HG02642 (cell line): ENCODE measurements at regions not wholly inside any gene's neighbourhood (a gene's known extent, or its start where the extent isn't known, plus 50 kb on each side); places are given as distances from the start of the nearest gene placed in this dataset.
"Not testable (repeated sequence)": the region's sequence is repeated elsewhere in the genome, so short reads cannot be mapped to it uniquely, and the experiment has no call there.

ENCODE experiments used
- ATAC-seq: cut with Tn5 transposase; IDR thresholded peaks from one replicate; pipeline ENCODE4 v1.9.1; 2021; ENCODE audit warnings: mild to moderate bottlenecking; ENCODE audit not compliant: unreplicated experiment, poor library complexity

DNA sequence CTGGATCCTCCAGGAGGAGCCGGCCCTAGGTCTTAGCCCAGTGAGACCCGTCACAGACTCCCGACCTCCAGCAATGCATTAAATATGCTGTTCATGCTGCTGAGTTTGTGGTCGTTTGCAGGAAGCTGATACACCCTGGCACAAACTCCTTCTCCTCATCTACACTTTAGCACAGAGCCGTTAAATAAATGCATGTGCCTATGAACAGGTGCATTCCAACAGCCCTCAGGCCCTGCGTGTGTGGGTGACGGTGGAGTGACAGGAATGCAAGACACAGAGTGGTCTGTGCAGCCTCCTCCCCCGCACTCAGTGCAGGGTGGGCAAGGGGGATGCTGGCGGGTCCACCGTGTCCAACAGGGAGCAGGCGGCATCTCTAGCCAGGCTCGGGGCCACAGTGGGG lies 106.6 kb upstream of the TMPRSS2 start:
- ATAC-seq: no peak

DNA sequence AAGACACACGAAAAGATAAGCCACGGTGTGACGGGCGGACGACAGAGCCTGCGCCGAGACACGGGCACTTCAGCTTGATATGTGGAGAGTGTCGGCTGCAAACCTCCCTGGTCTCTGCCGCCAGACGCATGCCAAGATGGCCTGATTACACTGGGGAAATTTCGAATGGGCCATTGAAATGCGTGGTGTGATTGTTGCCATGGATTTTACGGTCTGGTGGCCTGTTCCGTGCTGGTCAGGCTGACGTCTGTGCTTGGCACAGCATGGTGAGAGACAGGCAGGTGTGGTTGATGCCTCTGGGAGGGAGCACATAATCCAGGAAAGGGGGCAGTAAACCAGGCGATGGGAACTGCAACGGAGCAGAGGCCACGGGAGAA lies 105.6 kb upstream of the TMPRSS2 start:
- ATAC-seq: no peak

DNA sequence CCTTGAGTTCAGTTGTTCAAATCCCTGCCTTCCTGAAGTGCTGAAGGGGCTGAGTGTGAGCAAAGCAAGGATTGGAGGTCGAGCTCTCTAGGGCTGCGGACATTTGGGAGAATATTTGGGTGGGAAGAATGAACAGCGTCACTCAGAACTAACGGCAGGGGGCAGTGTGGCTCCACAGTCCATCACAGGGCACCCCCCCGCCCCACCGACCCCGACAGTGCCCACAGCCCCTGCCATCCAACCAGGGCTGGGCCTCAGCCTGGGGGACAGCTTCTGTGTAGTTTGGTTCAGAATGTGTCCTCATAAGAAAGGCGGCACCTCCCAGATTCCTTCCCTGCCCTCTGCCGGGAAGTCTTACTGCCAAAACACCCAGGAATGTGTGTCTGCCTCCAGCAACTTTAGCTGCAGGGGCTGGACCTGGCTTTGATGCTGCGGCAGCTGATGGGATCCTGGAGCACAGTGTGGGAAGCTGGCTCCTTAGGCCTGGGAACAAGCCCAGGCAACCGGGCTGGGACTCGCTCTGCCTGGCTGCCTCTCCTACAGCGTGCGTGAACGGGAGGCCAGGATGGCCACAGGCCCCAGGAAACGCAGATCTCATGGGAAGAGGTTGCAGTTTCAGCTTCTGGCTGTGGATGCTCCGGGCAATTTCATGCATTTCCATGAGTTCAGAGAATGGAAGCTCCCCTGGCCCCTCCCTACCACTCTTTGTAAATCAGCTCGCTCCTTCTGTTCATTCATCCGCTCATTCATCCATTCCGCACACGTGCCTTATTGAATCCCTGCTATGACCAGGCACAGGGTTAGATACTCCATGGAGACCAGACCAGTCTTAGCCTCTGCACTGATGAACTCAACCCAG lies 104.9 kb upstream of the TMPRSS2 start:
- ATAC-seq: no peak

DNA sequence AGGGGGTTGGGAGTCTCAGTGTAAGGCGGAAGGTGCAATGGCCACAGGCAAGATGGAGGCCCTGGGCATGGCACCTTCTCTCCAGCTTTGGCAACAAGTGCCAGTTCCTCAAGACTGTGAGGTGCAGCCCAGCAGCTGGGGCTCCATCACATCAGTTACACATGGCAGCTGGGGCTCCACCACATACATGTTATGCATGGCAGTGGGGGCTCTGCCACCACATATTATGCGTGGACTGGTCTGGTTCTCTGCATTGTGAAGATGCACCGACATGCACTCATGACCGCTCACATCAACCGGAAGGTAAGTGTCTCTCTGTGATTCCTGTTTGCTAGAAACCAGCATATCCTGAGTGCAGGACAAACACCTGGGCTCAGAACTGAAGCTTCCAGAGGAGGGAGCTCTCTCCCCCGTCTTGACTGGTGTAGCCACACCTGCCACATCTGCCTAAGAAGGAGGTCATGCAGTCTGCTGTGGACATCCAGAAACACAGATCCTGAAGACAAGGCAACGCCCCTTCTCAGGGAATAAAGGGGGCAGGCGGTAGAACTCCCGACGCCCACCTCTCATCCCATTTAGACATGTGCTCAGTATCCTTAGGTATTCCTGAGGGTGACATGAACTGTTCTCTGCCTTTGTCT lies 104.1 kb upstream of the TMPRSS2 start:
- no peak for ATAC-seq

DNA sequence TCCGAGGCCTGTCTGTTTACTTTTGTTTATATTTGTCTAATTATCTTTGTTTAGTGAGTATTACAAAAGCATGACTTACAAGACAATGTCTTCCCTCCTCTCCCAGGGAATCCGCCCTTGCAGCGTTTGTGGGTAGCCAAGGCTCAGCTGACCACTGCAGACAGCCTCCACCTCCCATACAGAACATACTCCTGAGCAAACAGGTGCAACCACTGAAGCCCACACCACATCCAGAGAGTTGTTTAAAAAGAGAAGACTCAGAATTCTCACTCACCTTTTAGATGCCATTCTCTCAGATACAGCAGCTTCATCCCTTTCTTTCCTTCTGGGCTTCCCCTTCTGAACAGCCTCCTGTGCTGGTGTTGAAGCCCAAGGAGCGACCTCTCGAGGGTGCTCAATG lies 103.5 kb upstream of the TMPRSS2 start:
- ATAC-seq: no peak

DNA sequence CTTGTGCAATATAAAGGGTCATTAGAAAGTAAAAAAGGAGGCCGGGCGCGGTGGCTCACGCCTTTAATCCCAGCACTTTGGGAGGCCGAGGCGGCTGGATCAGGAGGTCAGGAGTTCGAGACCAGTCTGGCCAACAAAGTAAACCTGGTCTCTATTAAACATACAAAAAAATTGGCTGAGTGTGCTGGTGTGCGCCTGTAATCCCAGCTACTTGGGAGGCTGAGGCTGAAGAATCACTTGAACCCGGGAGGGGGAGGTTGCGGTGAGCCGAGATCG lies 102.8 kb upstream of the TMPRSS2 start:
- not testable (repeated sequence) for ATAC-seq

DNA sequence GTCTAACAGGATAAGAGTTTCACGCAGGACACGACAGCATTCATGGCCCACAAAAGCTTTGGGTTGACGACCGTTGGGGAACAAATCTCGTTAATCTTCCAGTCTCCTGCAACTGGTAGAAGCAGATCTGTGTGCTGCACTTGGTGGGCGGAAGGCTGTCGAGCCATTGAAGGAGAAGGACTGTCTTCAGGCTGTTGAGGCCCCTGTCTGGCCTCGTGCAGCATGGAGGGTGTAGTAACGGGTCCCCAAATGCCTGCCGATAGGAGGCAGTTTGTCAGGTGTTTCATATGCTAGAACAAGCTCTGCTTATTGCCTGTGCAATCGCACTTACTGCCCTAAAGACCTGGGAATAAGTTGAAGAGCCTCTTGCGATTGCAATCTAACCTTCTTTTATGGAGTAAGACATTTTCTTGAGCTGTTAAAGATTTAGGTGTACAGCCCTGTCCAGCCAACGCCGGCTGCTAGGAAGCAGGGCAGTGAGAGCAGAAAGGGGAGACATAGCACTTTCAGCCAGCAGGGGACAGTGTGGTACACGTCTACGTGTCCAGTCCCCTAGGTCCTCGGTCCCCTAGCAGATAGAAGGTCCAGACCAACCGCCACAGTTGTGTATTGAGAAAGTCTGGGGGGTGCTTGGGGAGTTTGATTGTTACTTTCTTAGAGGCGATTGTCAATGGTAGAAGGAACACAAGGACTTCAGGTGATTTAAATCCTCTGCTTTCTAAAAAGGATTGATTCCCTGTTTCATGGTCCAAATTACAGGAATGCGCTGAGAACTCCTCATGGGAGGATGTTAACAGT lies 102.3 kb upstream of the TMPRSS2 start:
- ATAC-seq: no peak

DNA sequence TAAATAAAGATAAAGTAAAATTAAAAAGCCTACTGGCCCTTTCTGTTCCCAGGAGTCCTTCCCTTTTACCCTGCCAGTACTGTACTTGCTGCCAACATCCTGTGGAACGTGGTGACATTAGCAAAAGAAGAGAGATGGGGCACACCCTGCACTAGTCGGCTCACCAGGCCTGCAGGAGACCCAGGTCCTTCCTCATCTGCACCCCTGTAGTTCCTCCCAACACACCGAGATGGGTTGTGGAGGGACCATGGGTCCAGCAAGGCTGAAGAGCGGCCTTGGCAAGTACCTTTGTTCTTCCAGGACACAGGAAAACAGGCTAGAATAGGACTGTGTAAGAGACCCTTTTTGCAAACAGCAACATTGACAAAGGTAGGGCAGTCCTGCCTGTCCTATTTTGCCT lies 98.7 kb upstream of the TMPRSS2 start:
- no peak for ATAC-seq

DNA sequence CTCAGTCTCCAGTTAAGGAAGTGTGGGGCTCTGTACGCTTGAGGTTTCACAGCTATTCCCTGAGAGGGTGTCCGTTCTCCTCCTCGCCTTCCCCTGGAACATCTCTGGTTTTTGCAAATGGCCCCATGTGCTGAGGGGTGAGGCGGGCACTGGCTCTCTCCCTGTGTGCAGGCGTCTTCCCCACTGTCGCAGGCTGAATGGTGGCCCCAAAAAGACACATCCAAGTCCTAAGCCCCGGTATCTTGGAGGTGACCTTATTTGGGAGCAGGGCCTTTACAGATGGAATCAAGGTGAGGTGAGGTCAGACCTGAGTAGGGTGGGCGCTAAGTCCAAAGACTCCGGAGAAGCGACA lies 98.0 kb upstream of the TMPRSS2 start:
- ATAC-seq: no peak

DNA sequence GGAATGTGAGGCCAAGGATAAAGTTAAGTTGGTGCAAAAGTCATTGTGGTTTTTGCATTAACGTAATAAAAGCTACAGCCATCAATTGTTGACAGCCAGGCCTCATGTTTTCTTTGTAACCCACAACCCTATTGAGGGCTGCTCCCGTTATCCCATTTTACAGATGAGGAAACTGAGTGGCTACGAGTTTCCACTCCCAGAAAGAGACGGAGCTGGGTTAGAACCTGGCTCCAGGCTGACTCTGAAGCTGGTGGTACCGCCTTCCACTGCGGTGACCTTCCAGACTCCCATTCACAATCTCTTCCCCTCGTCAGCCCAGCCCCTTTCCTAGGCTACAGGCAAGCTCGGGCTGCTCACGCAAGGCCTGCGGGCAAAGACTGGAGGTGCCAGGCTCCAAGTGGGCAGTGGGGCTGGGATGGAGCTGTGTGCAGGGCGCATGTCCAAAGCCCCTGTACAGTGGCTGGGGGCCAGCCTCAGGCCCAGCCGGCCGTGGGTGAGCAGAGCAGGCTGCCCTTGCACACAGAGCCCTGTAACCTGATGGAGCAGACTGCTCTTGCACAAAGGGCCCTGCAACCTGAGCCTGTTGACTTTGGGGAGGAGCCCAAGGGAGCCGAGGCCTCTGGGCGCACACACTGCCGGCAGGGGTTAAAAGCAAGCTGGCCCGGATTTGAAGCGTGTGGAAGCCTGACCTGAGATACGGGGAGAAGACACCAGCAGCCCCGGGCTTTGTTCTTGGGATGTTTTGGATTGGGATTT lies 97.4 kb upstream of the TMPRSS2 start:
- ATAC-seq: no peak

DNA sequence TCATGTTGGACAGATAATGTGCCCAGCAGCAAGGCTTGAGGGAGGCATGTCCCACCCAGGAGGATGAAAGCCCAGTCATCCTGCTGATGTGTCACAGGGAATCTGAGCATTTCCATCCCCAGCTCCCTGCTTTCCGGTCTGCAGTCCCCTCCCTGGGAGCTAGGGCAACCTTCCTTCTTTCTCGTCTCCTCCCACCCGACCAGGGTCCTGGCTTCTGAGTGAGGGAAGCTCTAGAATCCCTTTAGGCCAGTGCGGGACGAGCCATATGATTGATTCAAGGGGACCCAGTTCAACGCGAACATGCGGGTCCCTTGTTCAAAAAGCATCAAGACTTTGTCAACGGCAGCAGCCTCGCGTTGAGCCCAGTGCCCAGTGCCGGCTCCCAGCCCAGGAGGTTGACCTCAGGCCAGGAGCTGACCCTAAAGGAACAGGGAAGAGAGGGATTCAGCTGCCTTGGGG lies 96.7 kb upstream of the TMPRSS2 start:
- no peak for ATAC-seq

DNA sequence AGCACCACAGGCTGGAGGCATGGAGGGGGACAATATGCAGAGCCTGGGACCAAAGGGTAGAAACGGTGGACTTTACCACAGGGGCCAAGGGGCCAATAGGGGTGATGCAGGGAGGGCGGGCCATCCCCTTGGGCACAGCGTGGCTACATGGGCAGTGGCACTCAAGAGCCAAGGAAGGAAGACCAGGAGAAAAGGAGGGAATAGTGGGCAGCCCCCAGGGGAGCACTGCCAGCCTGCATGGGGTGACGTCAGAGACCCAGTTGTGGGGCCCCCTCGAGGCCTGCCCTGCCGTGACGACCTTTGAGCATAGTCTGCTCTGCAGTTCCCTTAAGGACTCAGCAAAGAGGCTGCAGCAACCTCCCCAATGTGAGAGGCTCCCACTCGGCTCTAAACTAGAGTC lies 95.5 kb upstream of the TMPRSS2 start:
- ATAC-seq: no peak

DNA sequence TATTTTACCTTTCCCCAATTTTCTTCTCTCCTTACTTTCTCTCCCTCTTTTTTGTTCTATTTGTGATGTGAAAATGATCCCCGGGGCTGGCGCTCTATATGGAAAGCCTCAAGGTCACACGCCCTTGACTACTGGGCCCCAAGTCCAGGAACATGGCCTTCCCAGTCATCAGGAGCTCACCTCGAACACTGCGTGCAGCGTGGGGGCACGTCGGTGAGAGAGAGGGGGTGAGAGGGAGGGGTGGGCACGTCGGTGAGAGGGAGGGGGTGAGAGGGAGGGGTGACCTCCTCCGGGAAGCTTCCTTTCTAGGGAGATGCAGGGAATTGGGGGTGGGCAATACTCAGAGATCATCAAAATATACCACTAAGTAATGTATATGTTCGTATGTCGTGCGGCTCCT lies 94.6 kb upstream of the TMPRSS2 start:
- ATAC-seq: no peak

DNA sequence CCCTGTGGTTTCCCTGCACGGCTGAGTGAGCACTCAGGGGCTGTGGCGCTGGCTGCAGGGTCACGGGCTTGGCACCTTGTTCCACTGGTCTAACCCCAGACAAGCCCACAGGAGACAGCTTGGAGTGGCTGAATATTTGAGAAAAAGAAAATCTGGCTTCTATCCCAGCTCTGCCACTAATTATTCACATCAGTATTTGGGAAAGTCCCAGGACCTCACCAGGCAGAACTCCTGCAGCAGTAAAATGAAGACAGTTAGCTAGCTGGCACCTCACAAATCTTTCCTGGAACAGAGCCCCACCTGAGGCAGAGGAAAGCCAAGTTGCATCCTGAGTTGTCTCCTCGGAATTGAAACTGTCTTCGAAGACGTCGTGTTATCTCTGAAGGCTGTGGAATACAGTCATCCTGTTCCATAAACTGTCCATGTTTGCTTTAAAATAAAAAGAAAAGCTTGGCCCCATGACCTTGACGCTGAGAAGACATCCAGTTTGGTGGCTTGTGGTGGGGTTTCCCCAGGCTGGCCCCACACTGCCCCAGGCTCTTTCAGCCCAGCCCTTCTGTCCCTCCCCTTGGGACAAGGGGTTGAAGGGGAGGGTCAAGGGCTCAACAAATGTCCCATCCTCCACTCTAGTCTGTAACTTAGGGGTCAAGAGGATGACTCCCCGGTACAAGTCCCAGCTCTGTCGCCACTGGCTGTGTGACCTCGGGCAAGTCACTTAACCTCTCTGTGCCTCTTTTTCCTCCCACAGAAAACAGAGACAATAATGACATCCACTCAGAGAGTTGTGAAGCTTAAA lies 93.8 kb upstream of the TMPRSS2 start:
- ATAC-seq: no peak

DNA sequence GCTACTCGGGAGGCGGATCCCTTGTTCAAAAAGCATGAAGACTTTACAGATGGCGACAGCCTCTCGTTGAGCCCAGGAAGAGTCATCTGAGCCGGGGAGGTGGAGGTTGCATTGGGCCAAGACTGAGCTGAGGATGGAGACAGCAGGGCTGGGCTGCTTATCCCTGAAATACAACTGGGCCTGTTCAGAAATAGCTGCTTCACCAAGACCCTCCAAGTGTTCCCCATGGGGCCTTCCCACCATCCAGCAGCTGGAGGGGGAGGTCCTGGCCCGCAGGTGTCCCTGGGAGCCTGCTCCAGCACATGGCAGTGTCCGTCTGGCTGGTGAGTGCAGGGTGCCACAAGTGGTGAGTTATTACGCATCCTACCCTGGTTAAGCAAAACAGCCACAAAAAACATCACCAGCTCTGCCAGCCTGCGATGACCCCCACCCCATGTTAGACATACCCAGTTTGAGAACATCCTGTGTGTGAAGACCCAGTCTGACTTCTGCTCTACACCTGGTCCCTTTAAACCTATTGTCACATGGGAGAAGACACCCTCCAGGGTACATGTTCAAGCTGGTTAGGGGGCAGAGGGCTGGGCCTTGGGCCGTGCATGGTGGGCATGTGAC lies 93.1 kb upstream of the TMPRSS2 start:
- no peak for ATAC-seq

DNA sequence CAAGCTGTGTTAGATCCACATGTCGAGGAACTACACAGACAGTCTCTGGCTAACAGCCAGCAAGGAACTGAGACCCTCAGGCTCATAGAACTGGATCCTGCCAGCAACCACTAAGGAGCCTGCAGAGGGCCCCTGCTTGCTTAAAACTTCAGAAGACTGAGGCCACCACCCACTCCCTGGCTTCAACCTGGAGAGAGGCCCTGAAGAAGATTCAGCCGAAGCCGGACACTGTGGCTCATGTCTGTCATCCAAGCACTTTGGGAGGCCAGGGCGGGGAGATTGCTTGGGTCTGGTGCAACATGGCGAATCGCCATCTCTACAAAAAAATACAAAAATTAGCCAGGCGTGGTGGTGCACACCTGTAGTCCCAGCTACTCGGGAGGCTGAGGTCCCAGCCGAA lies 92.6 kb upstream of the TMPRSS2 start:
- ATAC-seq: no peak

DNA sequence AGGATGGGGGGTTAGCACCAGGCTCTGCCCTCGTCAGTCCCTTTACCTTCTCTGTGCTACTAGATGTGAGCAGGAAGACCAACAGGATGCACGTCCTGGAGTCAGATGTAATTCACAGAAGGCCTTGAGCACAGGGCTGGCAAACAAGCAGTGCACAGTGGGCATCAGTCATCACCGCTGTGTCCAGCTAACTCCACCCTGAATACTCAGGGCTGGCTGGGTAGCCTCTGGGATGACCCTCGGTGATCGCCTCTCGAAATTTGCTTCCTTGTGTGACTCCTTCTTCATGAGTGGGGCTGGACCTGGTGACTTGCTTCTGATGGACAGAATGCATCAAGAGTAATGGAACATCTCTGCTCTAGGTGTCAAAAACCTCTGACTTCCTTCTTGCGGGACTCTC lies 92.2 kb upstream of the TMPRSS2 start:
- no peak for ATAC-seq

DNA sequence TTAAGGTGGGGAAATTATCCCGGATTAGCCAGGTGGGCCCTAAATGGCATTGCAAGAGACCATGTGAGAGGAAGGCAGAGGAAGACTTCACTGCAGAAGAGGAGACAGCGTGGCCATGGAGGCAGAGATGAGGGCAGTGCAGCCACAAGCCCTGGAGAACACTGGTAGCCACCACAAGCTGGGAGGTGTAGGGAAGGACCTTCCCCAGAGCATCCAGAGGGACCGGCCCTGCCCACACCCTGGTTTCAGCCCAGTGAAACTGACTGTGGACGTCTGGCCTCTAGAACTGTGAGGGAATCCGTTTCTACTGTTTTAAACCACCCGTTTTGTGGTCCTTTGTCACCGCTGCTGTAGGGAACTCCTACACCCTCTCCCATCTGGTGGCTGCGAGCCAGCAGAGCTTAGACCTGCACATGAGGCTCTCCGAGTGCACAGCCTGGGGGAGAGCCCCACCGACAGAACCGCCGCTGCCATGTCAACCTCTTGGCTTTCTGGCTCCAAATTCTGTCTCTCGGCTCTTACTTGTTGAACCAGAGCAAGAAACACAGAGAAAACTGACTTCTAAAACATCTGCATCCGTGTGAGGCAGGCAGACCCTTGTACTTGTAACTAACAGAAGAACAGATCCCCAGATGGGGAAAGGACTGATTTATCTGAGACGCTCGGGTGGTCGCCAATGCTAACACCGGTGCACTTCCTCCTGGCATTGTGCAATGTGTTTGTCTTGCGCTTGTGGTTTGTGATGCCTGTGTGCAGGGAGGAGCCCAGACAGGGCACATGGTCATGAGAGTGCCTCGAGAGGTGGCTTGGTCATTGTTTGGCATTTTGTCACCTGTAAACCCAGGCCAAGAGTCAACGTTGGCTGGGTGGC lies 90.8 kb upstream of the TMPRSS2 start:
- no peak for ATAC-seq

DNA sequence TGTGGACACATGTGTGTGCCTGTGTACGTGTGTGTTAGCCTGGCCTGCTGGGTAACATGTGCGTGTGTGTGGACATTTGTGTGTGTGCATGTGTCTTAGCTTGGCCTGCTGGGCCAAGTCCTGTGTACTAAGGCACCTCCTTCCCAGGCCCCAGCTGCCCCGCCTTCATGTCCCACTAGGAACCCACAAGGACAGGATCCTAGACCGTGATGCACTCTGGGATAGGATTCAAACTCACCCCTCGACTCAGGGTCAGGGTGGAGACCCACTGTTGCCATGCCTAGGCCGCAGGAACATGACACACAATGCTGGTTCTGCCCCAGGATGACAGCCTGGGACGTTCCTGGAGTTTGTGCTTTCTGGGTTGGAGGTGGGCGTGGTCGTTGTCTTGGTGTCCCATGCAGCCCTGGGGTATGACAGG lies 89.9 kb upstream of the TMPRSS2 start:
- no peak for ATAC-seq
